Liver (tissue), 8 donors: ENCODE measurements at regions not wholly inside any gene's neighbourhood (a gene's known extent, or its start where the extent isn't known, plus 50 kb on each side); places are given as distances from the start of the nearest gene placed in this dataset.

Source experiments
- DNase-seq: peaks from one replicate; pipeline ENCODE4 v3.0.0-alpha.2; 2017; ENCODE audit warnings: low spot score
- H3K27ac ChIP-seq, 2 donors: one replicate each; pipeline ENCODE4 v1.7.0; 2013; ENCODE audit warnings: inconsistent platforms in 2 of 2, low read length in 2 of 2, control low read depth in 1 of 2, low read depth in 1 of 2, mild to moderate bottlenecking in 1 of 2
- H3K27me3 ChIP-seq, 4 donors: one replicate each; pipeline versions ENCODE4 v1.6.1 to v1.7.0; 2013; ENCODE audit warnings: low read length in 3 of 4, inconsistent platforms in 1 of 4, mild to moderate bottlenecking in 1 of 4, moderate library complexity in 1 of 4; ENCODE audit not compliant: control insufficient read depth in 4 of 4, insufficient read depth in 4 of 4
- H3K36me3 ChIP-seq, 4 donors: one replicate each; pipeline versions ENCODE4 v1.6.1 to v1.7.0; 2013; ENCODE audit warnings: low read length in 3 of 4, mild to moderate bottlenecking in 3 of 4, low read depth in 1 of 4, moderate library complexity in 1 of 4; ENCODE audit not compliant: control insufficient read depth in 4 of 4, insufficient read depth in 3 of 4
- H3K4me1 ChIP-seq, 4 donors: one replicate each; pipeline versions ENCODE4 v1.6.1 to v1.7.0; 2013; ENCODE audit warnings: low read length in 3 of 4, mild to moderate bottlenecking in 3 of 4, moderate library complexity in 1 of 4; ENCODE audit not compliant: control insufficient read depth in 4 of 4, insufficient read depth in 4 of 4
- H3K4me3 ChIP-seq, 3 donors: one replicate each; pipeline versions ENCODE4 v1.6.1 to v1.7.0; 2013; ENCODE audit warnings: low read length in 3 of 3, control low read depth in 1 of 3, low read depth in 1 of 3, mild to moderate bottlenecking in 1 of 3
- H3K9ac ChIP-seq, 2 donors: one replicate each; pipeline ENCODE4 v1.7.0; 2013; ENCODE audit warnings: low read length in 2 of 2, mild to moderate bottlenecking in 2 of 2, moderate library complexity in 2 of 2, control low read depth in 1 of 2, low read depth in 1 of 2
- H3K9me3 ChIP-seq, 4 donors: one replicate each; pipeline versions ENCODE4 v1.6.1 to v1.7.0; 2013; ENCODE audit warnings: low read length in 3 of 4; ENCODE audit not compliant: control insufficient read depth in 4 of 4
- CTCF ChIP-seq: fragments of 150-350 bp; IDR thresholded peaks from 2 replicates; pipeline ENCODE4 v1.5.1; 2017; ENCODE audit warnings: improper control_type of control experiment, low read depth, low read length; ENCODE audit not compliant: missing input control
- EGR1 ChIP-seq, 2 donors: IDR thresholded peaks; 2 replicates each; pipeline ENCODE4 v1.6.1; 2016 to 2018; ENCODE audit warnings: antibody characterized with exemption in 2 of 2, low read depth in 2 of 2
- FOXA1 ChIP-seq: IDR thresholded peaks from 2 replicates; pipeline ENCODE4 v1.6.1; 2016; ENCODE audit warnings: antibody characterized with exemption
- FOXA2 ChIP-seq: IDR thresholded peaks from 2 replicates; pipeline ENCODE4 v1.6.1; 2016; ENCODE audit warnings: antibody characterized with exemption
- GABPA ChIP-seq, 2 donors: IDR thresholded peaks in 1 of 2; conservative IDR thresholded peaks in 1 of 2; 2 replicates each; pipeline ENCODE4 v1.6.1; 2016; ENCODE audit warnings: antibody characterized with exemption in 2 of 2, mild to moderate bottlenecking in 1 of 2, moderate library complexity in 1 of 2
- HNF4A ChIP-seq, 2 donors: conservative IDR thresholded peaks; 2 replicates each; pipeline ENCODE4 v1.6.1; 2016; ENCODE audit warnings: antibody characterized with exemption in 2 of 2, mild to moderate bottlenecking in 2 of 2
- HNF4G ChIP-seq: IDR thresholded peaks from 2 replicates; pipeline ENCODE4 v1.6.1; 2016; ENCODE audit warnings: antibody characterized with exemption
- JUND ChIP-seq, 2 donors: IDR thresholded peaks; 2 replicates each; pipeline ENCODE4 v1.6.1; 2016; ENCODE audit warnings: antibody characterized with exemption in 2 of 2
- NR2F2 ChIP-seq: IDR thresholded peaks from 2 replicates; pipeline ENCODE4 v1.6.1; 2016; ENCODE audit warnings: antibody characterized with exemption
- RAD21 ChIP-seq, 2 donors: IDR thresholded peaks; 2 replicates each; pipeline ENCODE4 v1.6.1; 2016; ENCODE audit warnings: antibody characterized with exemption in 2 of 2, mild to moderate bottlenecking in 2 of 2
- REST ChIP-seq: IDR thresholded peaks from 2 replicates; pipeline ENCODE4 v1.6.1; 2016; ENCODE audit warnings: antibody characterized with exemption, mild to moderate bottlenecking
- RXRA ChIP-seq, 2 donors: IDR thresholded peaks; 2 replicates each; pipeline ENCODE4 v1.6.1; 2017 to 2018; ENCODE audit warnings: antibody characterized with exemption in 2 of 2, mild to moderate bottlenecking in 1 of 2
- SP1 ChIP-seq: IDR thresholded peaks from 2 replicates; pipeline ENCODE4 v1.6.1; 2018; ENCODE audit warnings: antibody characterized with exemption, mild to moderate bottlenecking
- TAF1 ChIP-seq: conservative IDR thresholded peaks from 2 replicates; pipeline ENCODE4 v1.6.1; 2016; ENCODE audit warnings: antibody characterized with exemption, mild to moderate bottlenecking
- YY1 ChIP-seq: IDR thresholded peaks from 2 replicates; pipeline ENCODE4 v1.6.1; 2016; ENCODE audit warnings: antibody characterized with exemption, mild to moderate bottlenecking
- ZBTB33 ChIP-seq: IDR thresholded peaks from 2 replicates; pipeline ENCODE4 v1.6.1; 2016; ENCODE audit warnings: antibody characterized with exemption
- WGBS: extraction: QIAGEN DNeasy Blood & Tissue Kit; methylation state at CpG from one replicate; pipeline ENCODE4 v1.1.7; 2013; 5-methylcytosine and 5-hydroxymethylcytosine counted together
- TF ChIP-seq, protein P1 (sequence below): IDR thresholded peaks from 2 replicates; pipeline ENCODE4 v1.6.1; 2016; ENCODE audit warnings: antibody characterized with exemption
- TF ChIP-seq, protein P2 (sequence below): IDR thresholded peaks from 2 replicates; pipeline ENCODE4 v1.6.1; 2016; ENCODE audit warnings: antibody characterized with exemption
- donor health status: healthy.
- donor health status: healthy.
- donor health status: healthy.
- donor health status: healthy.
- donor health status: healthy.

- Histone ChIP-seq H3K4me1 (no peaks in the 10 kb centered on the region), H3K36me3 (no peaks in the 10 kb centered on the region), H3K4me3 (no peak overlapping the region), H3K9ac (no peak overlapping the region), H3K27me3 (peaks cover 0 to 2% (median 0%) of the 10 kb centered on the region in 4 donors), H3K27ac (no peak overlapping the region), H3K9me3 (peaks cover 0 to 3% (median 0%) of the 10 kb centered on the region in 4 donors)
- no peak for DNase-seq
- 88% methylated on average over 5 of the region's 5 CpGs for WGBS
- TF ChIP-seq EGR1 (IDR thresholded peaks at IDR 0.05; ENCODE audit: low read depth in 2 of 2) (no peak), TAF1 (no peak), CTCF (no peak), ZBTB33 (no peak), HNF4G (no peak), NR2F2 (no peak), HNF4A (conservative IDR thresholded peaks at IDR 0.05) (no peak), RXRA (IDR thresholded peaks at IDR 0.05) (no peak), GABPA (IDR thresholded peaks at IDR 0.05 in 1 of 2, conservative IDR thresholded peaks at IDR 0.05 in 1 of 2) (no peak), JUND (IDR thresholded peaks at IDR 0.05) (no peak), FOXA2 (no peak)
- TF ChIP-seq, protein P1, sequence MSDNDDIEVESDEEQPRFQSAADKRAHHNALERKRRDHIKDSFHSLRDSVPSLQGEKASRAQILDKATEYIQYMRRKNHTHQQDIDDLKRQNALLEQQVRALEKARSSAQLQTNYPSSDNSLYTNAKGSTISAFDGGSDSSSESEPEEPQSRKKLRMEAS: no peak
- TF ChIP-seq, protein P2, sequence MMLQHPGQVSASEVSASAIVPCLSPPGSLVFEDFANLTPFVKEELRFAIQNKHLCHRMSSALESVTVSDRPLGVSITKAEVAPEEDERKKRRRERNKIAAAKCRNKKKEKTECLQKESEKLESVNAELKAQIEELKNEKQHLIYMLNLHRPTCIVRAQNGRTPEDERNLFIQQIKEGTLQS: no peak
Observed at GRCh38 chr12:125406131-125406530, 340.9 kb downstream of the AACS start.

DNA sequence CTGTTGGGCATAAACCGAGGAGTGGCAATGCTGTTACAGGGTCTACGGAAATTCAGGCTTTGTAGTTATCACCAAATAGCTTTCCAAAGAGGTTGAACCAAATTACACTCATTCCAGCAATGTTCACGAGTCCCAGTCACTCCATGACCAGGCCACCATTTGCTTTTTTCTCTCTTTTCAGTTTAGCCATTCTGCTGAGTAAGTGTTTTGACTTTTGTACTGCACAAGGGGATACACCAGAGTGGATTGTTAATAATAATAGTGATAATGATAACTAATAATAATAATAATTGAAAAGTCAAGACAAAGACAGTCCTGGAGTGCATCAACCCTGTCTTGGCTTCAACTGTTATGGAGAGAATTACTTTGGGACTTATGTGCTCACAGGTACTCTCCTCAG lies 343.5 kb downstream of the AACS start:
- 79% methylated on average over 3 of the region's 3 CpGs for WGBS
- no peak overlapping the region for H3K9ac ChIP-seq
- no peak for DNase-seq

More for the DNA sequence above, 343.5 kb downstream of the AACS start:
- H3K27ac ChIP-seq: no peak overlapping the region
- no peak overlapping the region for H3K4me3 ChIP-seq
- H3K9me3 ChIP-seq: no peaks in the 10 kb centered on the region
- no peaks in the 10 kb centered on the region for H3K36me3 ChIP-seq
- no peaks in the 10 kb centered on the region for H3K4me1 ChIP-seq
- TF ChIP-seq ZBTB33 (no peak), FOXA2 (no peak), FOXA1 (no peak), JUND (IDR thresholded peaks at IDR 0.05) (no peak), EGR1 (IDR thresholded peaks at IDR 0.05; ENCODE audit: low read depth in 2 of 2) (no peak), RXRA (IDR thresholded peaks at IDR 0.05) (no peak), HNF4G (no peak), GABPA (IDR thresholded peaks at IDR 0.05 in 1 of 2, conservative IDR thresholded peaks at IDR 0.05 in 1 of 2) (no peak), HNF4A (conservative IDR thresholded peaks at IDR 0.05) (no peak), YY1 (no peak), SP1 (no peak), RAD21 (IDR thresholded peaks at IDR 0.05) (no peak), TAF1 (no peak), NR2F2 (no peak), REST (no peak), CTCF (no peak)
- TF ChIP-seq, protein P2: no peak
- TF ChIP-seq, protein P1: no peak
- peaks cover 0 to 2% (median 0%) of the 10 kb centered on the region in 4 donors for H3K27me3 ChIP-seq
